ENCODE measurements at regions not wholly inside any gene's neighbourhood (a gene's known extent, or its start where the extent isn't known, plus 50 kb on each side); places are given as distances from the start of the nearest gene placed in this dataset.
"Not testable (repeated sequence)": the region's sequence is repeated elsewhere in the genome, so short reads cannot be mapped to it uniquely, and the experiment has no call there.

DNA sequence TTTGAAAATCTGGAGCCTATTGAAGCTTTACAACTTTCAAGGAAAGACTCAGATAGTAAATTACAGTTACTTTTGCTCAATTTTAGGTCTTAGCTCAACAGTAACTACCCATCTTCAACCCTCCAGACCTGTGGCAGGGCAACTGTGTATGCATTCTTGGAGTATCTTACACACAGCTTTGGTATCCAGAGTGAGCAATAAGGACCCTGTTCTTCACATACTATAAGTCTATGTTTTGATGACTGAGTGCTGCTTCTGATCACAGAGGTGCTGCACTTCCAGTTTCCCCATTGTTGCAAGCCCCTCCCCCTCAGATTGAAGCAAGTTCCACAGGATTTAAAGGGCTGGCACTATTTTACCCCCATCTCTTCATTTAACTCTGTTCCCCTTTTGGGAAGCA lies 737.4 kb upstream of the GRAMD2B start:
- Histone ChIP-seq H3K4me3 (no peak overlapping the region), H3K9me3 (no peaks in the 10 kb centered on the region), H3K36me3 (replicated peaks) (no peaks in the 10 kb centered on the region), H3K4me1 (no peaks in the 10 kb centered on the region), H3K27me3 (ENCODE audit: low read depth) (no peaks in the 10 kb centered on the region)
- DNase-seq (ENCODE audit: low spot score in 2 of 2), result no peak
- in situ Hi-C loops (cut with MboI; ENCODE audit: low sequenced_read_pairs), result no loop called here

DNA sequence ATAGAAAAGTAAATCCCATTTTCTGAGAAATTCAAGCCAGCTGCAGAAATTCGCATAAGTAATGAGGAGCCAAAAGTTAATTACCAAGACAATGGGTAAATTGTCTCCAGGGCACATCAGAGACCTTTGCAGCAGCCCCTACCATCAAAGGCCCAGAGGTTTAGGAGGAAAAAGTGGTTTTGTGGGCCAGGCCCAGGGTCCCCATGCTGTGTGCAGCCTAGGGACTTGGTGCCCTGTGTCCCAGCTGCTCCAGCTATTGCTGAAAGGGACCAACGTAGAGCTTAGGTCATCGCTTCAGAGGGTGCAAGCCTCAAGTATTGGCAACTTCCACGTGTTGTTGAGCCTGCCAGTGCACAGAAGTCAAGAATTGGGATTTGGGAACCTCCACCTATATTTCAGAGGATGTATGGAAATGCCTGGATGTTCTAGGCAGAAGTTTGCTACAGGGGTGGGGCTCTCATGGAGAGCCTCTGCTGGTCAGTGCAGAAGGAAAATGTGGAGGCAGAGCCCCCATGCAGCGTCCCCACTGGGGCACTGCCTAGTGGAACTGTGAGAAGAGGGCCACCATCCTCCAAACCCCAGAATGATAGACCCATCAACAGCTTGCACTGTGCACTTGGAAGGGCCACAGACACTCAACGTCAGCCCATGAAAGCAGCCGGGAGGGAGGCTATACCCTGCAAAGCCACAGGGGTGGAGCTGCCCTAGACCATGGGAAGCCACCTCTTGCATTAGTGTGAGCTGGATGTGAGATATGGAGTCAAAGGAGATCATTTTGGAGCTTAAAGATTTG lies 731.3 kb upstream of the GRAMD2B start:
- H3K27me3 ChIP-seq (ENCODE audit: low read depth); H3K36me3 ChIP-seq (replicated peaks); H3K4me1 ChIP-seq; H3K4me3 ChIP-seq; H3K9me3 ChIP-seq; in situ Hi-C loops (cut with MboI; ENCODE audit: low sequenced_read_pairs); DNase-seq (ENCODE audit: low spot score in 2 of 2): not testable (repeated sequence)

DNA sequence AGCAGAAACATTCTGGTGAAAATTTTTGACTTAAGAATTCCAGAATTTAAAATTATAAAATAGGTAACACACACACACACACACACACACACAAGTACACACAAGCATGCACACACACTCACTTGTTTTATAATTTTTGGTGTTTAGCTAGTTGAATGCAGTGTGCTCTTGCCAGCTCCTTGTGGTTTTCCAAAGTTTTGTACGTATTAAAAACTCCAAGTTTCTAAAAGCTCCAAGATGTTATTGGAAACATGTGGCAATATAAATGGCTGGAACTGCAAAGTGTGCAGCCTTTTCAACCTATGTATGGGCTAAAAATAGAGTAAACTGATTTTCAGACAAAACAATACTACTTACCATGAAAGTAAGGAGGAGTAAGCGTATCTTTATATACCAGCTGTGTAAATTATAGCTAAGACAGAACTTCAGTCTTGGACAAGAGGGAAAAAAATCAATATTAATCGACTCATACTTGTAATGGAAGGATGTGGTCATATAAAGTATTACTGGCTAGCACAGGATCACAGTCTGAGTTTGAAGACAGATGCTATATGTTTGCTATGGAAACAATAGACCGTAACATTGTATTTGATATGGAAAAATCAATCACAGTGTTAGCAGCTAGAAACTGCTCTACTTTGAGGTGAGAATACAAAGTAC lies 727.1 kb upstream of the GRAMD2B start:
- Histone ChIP-seq H3K4me1 (peaks cover 26% of the 10 kb centered on the region), H3K4me3 (no peak overlapping the region), H3K9me3 (no peaks in the 10 kb centered on the region), H3K27me3 (ENCODE audit: low read depth) (no peaks in the 10 kb centered on the region), H3K36me3 (replicated peaks) (no peaks in the 10 kb centered on the region)
- DNase-seq (ENCODE audit: low spot score in 2 of 2), result no peak
- in situ Hi-C loops (cut with MboI; ENCODE audit: low sequenced_read_pairs), result no loop called here

DNA sequence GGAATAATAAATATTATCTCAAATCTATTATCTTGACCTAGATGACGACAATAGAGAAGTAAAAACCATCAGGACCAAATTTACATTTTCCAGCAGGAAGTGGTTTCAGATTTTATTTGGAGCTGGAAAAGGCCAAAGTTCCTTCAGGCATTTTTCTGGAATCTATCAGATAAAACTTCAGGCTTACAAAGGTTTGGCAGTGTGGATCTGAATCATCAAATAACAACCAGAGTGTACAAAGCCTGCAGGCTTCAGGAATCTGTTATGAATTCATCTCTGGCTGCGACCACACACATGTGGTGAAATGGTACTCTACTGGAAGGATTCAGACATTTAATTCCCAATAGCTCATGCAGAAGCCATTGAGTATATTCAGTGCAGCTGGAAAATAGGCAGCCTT lies 726.4 kb upstream of the GRAMD2B start:
- H3K9me3 ChIP-seq, result no peaks in the 10 kb centered on the region
- no peak for DNase-seq (ENCODE audit: low spot score in 2 of 2)
- in situ Hi-C loops (cut with MboI; ENCODE audit: low sequenced_read_pairs), result no loop called here
- H3K4me3 ChIP-seq, result no peak overlapping the region
- H3K4me1 ChIP-seq, result peaks cover 26% of the 10 kb centered on the region
- no peaks in the 10 kb centered on the region for H3K27me3 ChIP-seq (ENCODE audit: low read depth)
- H3K36me3 ChIP-seq (replicated peaks), result no peaks in the 10 kb centered on the region

DNA sequence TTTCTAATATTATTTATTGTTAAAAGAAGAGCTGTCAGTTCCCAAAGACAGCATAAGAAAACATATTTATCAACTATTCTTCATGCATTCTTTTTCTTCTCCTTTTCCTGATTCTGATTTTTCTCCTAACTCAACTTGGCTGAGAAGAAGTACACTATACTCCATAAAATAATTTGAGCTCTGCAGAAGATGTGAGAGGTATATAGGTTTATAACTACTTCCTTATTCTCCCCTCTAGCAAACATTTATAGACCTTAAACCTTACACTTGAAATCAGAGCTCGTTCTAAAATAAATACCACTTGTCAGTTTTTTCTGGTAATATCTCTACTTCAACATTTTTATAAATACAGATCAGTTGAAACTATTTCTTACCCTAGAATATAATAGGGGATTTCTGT lies 724.8 kb upstream of the GRAMD2B start:
- H3K4me1 ChIP-seq, result peaks cover 24% of the 10 kb centered on the region
- in situ Hi-C loops (cut with MboI; ENCODE audit: low sequenced_read_pairs), result no loop called here
- no peak for DNase-seq (ENCODE audit: low spot score in 2 of 2)
- H3K36me3 ChIP-seq (replicated peaks), result no peaks in the 10 kb centered on the region
- H3K27me3 ChIP-seq (ENCODE audit: low read depth), result no peaks in the 10 kb centered on the region
- H3K4me3 ChIP-seq, result no peak overlapping the region
- no peaks in the 10 kb centered on the region for H3K9me3 ChIP-seq

DNA sequence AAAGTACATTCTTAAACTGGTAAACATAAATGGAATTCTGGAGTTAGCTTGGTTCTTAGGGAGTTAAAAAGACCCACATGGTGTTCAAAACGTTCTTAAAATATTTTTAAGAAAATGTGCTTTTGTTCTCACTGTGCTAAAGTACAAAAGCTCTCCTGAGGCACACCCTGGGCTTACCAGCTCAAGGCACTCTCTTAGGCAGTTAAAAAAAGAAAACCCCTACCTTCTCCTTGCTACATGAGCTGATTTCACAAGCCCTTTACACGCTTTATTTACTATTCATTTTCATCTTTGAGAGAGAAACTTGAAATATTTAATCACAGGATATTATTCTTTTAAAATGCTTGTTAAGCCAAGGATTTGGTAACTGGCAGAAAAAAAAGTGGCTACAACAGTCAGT lies 723.3 kb upstream of the GRAMD2B start:
- in situ Hi-C loops (cut with MboI; ENCODE audit: low sequenced_read_pairs), result no loop called here
- peaks cover 3% of the 10 kb centered on the region; the same call in 1 of the 2 replicates for H3K9me3 ChIP-seq

DNA sequence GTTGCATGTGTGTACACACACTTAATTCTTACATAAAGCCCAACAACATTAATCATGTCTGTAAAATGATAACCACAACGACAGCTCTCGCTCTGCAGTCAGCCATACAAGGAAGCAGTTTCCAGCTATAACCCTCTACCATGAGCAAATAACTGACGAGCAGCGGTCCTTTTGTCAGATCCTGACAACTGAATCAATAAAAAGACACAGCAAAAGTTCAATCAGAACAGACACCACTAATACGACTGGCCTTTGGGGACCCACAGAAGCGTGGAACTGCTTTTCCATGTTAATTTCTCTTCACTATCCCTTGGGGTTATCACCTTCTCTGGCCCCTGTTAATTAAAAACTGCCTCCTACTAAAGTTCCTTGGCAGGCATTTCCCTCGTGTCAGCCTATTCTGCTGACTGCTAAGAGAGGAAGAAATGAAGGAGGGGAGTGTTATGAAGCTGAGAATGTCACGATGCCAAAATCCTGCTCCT lies 722.8 kb upstream of the GRAMD2B start:
- H3K9me3 ChIP-seq, result peaks cover 3% of the 10 kb centered on the region; the same call in 1 of the 2 replicates
- H3K4me3 ChIP-seq, result no peak overlapping the region
- DNase-seq (ENCODE audit: low spot score in 2 of 2), result peak; percentile 26 to 32
- in situ Hi-C loops (cut with MboI; ENCODE audit: low sequenced_read_pairs), result no loop called here
- peaks cover 23% of the 10 kb centered on the region for H3K4me1 ChIP-seq
- H3K27me3 ChIP-seq (ENCODE audit: low read depth), result no peaks in the 10 kb centered on the region
- no peaks in the 10 kb centered on the region for H3K36me3 ChIP-seq (replicated peaks)

More for the DNA sequence above, 723.3 kb upstream of the GRAMD2B start:
- Histone ChIP-seq H3K36me3 (replicated peaks) (no peaks in the 10 kb centered on the region), H3K4me1 (peaks cover 23% of the 10 kb centered on the region), H3K27me3 (ENCODE audit: low read depth) (no peaks in the 10 kb centered on the region), H3K4me3 (no peak overlapping the region)
- DNase-seq (ENCODE audit: low spot score in 2 of 2), result peak in 1 of 2 experiments; percentile 45

DNA sequence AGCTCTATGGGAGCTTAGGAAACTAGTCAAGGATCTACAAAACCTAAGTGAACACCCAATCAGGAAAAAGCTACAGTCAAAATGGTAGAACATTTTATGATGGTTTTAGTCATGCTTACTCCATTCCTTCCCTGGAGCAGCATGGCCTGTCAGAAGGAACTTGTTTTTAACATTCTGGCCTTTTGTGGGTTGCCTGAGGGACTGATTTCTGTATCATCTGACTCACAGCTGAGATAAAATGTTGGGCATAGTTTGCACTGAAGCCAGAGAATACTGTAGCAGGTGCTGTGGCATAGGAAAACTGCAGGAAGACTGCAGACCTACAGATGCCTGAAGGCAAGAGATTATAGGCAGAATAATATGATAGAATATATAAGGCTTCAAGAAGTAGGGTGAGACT lies 719.6 kb upstream of the GRAMD2B start:
- in situ Hi-C loops (cut with MboI; ENCODE audit: low sequenced_read_pairs), result no loop called here
- Histone ChIP-seq H3K9me3 (peaks cover 3% of the 10 kb centered on the region; the same call in 1 of the 2 replicates), H3K4me3 (no peak overlapping the region), H3K36me3 (replicated peaks) (no peaks in the 10 kb centered on the region), H3K27me3 (ENCODE audit: low read depth) (no peaks in the 10 kb centered on the region), H3K4me1 (peaks cover 17% of the 10 kb centered on the region)
- DNase-seq (ENCODE audit: low spot score in 2 of 2), result no peak

DNA sequence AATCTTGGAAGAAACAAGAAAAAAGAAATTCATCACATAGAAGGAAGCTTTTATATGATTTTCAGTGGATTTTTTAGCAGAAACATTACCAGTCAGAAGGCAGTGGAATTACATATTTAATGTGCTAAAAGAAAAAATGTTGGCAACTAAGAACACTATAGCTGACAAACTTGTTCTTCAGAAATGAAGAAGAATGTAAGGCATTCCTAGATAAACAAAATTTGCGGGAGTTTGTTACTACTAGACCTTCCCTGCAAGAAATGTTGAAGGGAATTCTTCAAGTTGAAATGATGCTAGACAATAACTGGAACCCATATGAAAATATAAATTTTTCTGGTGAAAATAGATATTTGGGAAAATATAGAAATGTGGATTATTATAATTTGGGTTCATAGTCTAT lies 718.3 kb upstream of the GRAMD2B start:
- in situ Hi-C loops (cut with MboI; ENCODE audit: low sequenced_read_pairs), result no loop called here
- Histone ChIP-seq H3K27me3 (ENCODE audit: low read depth) (no peaks in the 10 kb centered on the region), H3K9me3 (peaks cover 3% of the 10 kb centered on the region; the same call in 1 of the 2 replicates), H3K4me3 (no peak overlapping the region), H3K4me1 (peaks cover 12% of the 10 kb centered on the region), H3K36me3 (replicated peaks) (no peaks in the 10 kb centered on the region)
- DNase-seq (ENCODE audit: low spot score in 2 of 2), result no peak

DNA sequence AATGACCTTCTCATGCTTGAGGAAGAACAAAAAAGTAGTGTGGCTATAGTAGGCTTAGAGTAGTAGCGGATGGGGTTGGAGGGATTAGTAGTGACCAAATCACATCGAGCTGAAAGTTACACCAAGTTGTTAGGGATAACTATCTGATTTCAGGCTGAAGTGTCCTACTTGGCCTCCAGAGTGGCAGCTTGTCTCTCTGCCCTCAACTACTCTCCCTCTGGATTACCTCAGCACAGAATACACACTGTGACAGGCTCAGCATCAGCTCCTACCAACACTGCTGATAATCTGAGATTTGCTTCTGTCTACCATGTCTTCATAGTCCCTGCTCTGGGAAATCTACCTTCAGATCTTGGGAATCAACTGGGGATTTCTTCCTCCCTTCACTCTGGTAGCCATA lies 714.6 kb upstream of the GRAMD2B start:
- peaks cover 3% of the 10 kb centered on the region; the same call in 1 of the 2 replicates for H3K9me3 ChIP-seq
- no peak overlapping the region for H3K4me3 ChIP-seq
- DNase-seq (ENCODE audit: low spot score in 2 of 2), result no peak
- in situ Hi-C loops (cut with MboI; ENCODE audit: low sequenced_read_pairs), result no loop called here
- no peaks in the 10 kb centered on the region for H3K4me1 ChIP-seq
- H3K27me3 ChIP-seq (ENCODE audit: low read depth), result no peaks in the 10 kb centered on the region
- no peaks in the 10 kb centered on the region for H3K36me3 ChIP-seq (replicated peaks)

DNA sequence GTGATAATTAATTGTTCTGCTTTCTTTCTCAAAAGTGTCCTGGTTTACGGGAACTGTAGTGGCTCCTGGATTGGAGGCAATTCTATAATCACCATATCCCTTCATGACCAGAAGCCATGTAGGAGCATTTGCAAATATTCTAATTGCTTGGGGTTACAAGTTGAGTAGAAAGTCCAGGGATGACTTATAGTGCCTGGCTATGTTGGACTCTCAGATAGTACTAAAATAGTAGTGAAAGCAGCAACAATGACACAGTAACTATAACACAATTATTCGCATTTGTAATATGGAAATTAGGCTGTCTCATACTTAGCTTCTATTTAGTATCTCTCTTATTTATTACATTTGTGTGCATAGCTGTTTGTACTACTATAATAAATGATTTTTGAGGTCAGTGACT lies 712.5 kb upstream of the GRAMD2B start:
- no peak overlapping the region for H3K4me3 ChIP-seq
- in situ Hi-C loops (cut with MboI; ENCODE audit: low sequenced_read_pairs), result no loop called here
- no peaks in the 10 kb centered on the region for H3K36me3 ChIP-seq (replicated peaks)
- no peak for DNase-seq (ENCODE audit: low spot score in 2 of 2)
- H3K9me3 ChIP-seq, result no peaks in the 10 kb centered on the region
- no peaks in the 10 kb centered on the region for H3K4me1 ChIP-seq
- no peaks in the 10 kb centered on the region for H3K27me3 ChIP-seq (ENCODE audit: low read depth)

DNA sequence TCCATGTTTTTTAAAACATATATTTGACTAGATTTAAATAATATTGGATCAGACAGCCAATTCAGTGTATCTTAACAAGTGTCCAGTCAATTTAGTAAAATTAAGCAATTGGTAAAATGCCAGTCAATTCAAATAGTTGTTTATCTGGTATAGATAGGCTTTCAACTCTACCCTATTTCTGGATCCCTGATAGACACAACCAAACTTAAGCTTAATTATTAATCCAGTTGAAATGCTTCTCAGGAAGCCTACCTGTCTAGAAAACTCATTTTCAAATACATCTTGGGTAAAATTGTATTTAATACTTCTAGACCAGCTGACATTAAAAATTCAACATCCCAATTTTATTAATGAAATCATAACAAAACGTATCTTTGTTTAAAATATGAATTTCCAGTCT lies 710.8 kb upstream of the GRAMD2B start:
- no peaks in the 10 kb centered on the region for H3K27me3 ChIP-seq (ENCODE audit: low read depth)

DNA sequence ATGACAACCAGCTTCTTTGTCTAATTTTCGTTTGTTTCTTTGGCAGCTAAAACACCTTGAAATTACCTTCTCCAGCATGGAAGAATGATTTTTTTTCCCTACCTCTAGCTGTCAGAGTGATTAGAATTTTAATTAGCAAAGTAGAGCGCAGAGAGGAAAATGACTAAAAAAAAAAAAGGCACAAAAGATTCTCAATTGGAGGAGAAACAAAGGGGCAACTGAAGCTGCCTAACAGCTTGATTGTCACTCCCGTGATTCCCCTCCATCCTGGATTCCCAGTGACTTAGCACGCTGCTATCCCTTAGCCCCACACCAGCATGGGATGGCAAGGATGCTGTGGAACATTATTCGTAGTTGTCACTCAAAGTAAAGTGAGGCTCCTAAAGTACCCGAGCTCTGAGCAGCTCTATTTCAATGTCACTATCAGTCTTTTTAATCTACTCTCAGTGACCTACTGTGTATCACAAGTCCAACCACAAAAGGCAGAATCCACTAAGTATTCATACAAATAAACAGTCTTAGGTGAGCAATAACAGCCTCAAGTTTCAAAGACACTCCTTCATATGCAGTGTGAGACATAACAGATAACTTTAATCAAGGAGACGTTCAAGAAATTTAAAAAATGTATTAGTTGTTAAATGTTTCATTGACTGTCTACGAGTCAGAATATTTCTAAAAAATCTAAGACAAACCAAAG lies 710.0 kb upstream of the GRAMD2B start:
- in situ Hi-C loops (cut with MboI; ENCODE audit: low sequenced_read_pairs), result no loop called here
- H3K27me3 ChIP-seq (ENCODE audit: low read depth), result no peaks in the 10 kb centered on the region
- H3K36me3 ChIP-seq (replicated peaks), result no peaks in the 10 kb centered on the region
- no peak overlapping the region for H3K4me3 ChIP-seq
- no peaks in the 10 kb centered on the region for H3K9me3 ChIP-seq
- no peaks in the 10 kb centered on the region for H3K4me1 ChIP-seq
- no peak for DNase-seq (ENCODE audit: low spot score in 2 of 2)

More for the DNA sequence above, 710.8 kb upstream of the GRAMD2B start:
- no peaks in the 10 kb centered on the region for H3K9me3 ChIP-seq
- DNase-seq (ENCODE audit: low spot score in 2 of 2), result no peak
- no peak overlapping the region for H3K4me3 ChIP-seq
- in situ Hi-C loops (cut with MboI; ENCODE audit: low sequenced_read_pairs), result no loop called here
- no peaks in the 10 kb centered on the region for H3K36me3 ChIP-seq (replicated peaks)
- H3K4me1 ChIP-seq, result no peaks in the 10 kb centered on the region

DNA sequence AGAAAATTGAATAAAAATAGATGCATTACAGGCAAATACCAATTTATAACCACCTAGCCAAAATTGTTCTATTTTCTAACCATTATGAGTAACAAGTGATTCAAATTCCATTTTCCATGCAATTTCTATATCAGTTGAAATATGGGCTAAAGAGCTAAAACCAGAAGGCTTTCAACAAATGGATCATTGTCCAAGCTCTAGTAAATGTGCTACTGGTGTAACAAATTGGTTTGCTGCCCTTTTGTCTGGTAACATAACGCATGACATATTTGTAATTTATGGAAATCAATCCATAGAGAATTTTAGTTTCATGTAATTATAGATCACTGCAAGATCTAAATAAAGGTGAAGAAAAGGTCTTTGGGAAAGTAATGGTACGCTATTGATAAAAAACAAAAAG lies 708.0 kb upstream of the GRAMD2B start:
- in situ Hi-C loops (cut with MboI; ENCODE audit: low sequenced_read_pairs), result no loop called here
- DNase-seq (ENCODE audit: low spot score in 2 of 2), result no peak
- no peaks in the 10 kb centered on the region for H3K27me3 ChIP-seq (ENCODE audit: low read depth)

More for the DNA sequence above, 708.0 kb upstream of the GRAMD2B start:
- Histone ChIP-seq H3K9me3 (no peaks in the 10 kb centered on the region), H3K4me1 (peaks cover 11% of the 10 kb centered on the region), H3K4me3 (no peak overlapping the region), H3K36me3 (replicated peaks) (no peaks in the 10 kb centered on the region)

All from HAP-1 (cell line).